RKO (cell line): ENCODE measurements at regions not wholly inside any gene's neighbourhood (a gene's known extent, or its start where the extent isn't known, plus 50 kb on each side); places are given as distances from the start of the nearest gene placed in this dataset.

Source experiments
- DNase-seq: peaks from one replicate; pipeline ENCODE4 v3.0.0-alpha.2; 2016; ENCODE audit warnings: low spot score

DNA sequence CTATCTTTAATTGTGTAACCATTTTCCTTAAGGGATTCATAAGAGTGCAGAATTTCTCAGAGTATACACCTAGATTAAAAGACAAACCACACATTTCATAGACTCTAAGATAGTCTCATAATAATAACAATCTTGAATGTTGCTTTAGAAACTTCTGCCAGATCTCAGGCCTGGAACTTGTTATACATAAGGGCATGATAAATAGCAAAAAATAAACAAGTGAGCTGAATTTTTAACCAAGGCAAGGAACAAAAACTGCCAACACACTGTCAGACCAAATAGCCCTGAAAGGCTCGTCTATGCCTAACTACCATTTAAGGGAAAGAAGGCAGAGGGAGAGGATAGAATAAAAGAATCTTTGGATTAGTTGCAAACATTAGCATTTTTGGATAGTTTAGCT is 65.8 kb upstream of the SEMA3C start:
- no peak for DNase-seq

DNA sequence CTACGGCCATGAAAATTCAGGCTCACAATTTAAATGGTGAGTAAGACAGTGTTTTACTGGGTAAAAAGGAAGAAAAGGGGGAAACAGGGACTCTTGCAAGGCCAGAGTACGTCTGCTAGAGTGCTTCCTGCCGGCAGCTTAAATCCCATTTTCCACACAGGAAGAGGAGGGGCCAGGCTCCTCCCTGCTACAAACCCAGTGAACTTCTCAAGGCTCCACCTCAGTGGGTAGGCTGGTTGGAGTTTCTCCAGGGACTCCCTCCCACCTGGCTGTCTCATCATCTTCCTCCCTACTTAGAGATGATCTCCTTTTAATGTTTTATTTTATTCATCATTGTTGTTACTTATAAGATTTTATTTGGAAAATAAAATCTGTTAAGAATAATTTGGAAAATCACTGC is 62.6 kb upstream of the SEMA3C start:
- no peak for DNase-seq

DNA sequence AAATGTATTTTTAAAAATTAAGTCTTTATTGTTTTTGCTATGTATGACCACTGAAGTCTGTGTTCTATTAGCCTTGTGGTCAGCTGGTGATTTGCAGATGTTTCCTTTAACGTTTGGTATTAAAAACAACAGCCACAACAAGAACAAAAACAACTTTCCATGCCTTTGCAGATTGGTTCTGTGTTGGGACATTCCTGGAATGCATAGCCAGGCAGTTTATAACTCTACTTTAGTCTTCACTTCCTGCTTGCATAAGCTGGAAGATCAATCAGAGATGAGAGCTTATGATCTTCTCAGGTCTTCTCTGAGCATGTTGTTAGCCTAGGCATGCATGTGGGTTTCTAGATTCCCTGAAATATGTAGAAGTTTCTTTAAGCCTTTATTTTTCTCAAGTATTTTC is 58.9 kb upstream of the SEMA3C start:
- no peak for DNase-seq

DNA sequence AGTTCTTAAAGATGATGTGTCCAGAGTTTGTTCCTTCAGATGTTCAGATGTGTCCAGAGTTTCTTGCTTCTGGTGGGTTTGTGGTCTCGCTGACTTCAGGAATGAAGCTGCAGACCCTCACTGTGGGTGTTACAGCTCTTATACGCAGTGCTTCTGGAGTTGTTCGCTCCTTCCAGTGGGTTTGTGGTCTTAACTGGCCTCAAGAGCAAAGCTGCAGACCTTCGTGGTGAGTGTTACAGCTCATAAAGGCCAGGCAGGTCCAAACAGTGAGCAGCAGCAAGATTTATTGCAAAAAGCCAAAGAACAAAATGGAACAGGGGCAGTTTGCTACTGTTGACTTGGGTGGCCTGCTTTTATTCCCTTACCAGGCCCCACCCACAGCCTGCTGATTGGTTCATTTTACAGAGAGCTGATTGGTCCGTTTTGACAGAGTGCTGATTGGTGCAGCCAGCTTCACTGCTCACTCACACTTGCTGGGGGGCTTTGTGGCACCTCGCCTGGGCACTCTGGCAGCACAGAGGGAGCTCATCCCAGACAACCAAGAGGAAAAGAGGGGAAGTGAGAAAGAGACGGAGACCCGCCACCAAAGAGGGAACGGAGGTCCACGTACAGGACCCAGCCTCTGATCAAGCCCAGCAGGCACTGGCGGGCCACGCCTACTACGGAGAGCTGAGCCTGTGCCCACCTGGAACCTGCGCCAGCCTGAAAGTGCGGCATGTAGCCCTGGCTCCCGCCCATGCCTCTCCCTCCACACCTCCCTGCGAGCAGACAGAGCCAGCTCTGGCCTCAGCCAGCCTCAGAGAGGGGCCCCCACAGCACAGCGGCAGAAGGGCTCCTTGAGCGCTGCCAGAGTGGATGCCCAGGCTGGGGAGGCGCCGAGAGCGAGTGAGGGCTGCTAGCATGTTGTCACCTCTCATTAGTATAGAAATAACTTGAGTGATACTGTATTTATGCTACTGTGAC is 55.8 kb upstream of the SEMA3C start:
- no peak for DNase-seq

DNA sequence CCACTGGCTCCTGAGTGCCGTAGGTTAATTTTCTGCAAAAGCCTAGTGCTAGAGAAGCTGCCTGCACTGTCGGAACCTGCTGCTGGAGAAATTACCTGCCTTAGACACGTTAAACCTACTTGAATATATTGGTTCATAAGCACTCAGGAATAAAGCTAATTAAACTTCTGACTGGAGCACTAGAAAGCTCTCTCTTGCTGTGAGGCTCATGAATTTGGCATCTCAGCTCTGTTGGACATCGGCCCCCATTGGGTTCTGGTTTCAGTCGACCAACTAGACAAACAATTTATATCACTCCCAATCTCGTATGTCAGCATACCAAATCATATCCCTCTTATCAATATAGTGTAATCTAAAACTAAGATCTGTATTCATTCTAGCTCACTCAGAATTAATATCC is 52.4 kb upstream of the SEMA3C start:
- DNase-seq = no peak
